Embryonic facial prominence (tissue), 1 donor: ENCODE measurements at regions not wholly inside any gene's neighbourhood (a gene's known extent, or its start where the extent isn't known, plus 50 kb on each side); places are given as distances from the start of the nearest gene placed in this dataset.
A peak's percentile ranks its signal among the peaks of the same experiment; 100 is the strongest.

ENCODE experiments used
- DNase-seq: peaks from one replicate; pipeline ENCODE4 v3.0.0-alpha.2; 2016; ENCODE audit errors: extremely low spot score

- DNase-seq = no peak
Measured at GRCh38 chr18:73962256-73962655, 185.4 kb downstream of the FBXO15 start.

- no peak for DNase-seq
Measured at GRCh38 chr18:73961804-73962203, 185.8 kb downstream of the FBXO15 start.

- no peak for DNase-seq
Measured at GRCh38 chr18:73959352-73959751, 188.3 kb downstream of the FBXO15 start.

- DNase-seq = no peak
Measured at GRCh38 chr18:73954268-73954667, 193.4 kb downstream of the FBXO15 start.

GRCh38 chr18:73952296-73952946, 195.2 kb downstream of the FBXO15 start:
- no peak for DNase-seq

DNA sequence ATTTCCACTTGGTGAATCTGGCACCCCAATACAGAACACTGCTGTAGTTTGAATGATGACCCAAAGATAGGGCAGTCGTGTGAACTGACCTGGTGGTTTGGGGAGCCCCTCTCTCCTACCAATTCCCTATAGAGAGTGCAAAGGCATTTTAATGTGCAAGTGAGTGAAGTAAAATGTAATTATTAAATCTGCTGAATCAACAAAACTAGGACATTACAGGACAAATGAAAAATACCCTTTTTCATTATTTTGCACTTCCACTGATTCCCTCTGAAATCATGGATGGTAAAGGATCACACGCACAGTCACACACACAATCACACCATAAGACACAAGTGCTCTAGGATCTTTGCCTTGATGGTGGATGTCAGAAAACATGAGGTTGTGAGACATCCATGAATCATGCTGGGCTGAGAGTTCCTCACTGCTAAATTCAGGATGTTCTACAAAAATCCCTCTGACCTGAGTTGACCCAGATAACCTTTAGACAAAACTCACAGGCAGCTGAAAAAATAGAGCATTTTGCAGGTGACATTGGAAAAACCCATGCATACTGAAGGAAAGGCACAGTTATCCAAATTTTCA, 197.4 kb downstream of the FBXO15 start:
- DNase-seq = no peak

DNA sequence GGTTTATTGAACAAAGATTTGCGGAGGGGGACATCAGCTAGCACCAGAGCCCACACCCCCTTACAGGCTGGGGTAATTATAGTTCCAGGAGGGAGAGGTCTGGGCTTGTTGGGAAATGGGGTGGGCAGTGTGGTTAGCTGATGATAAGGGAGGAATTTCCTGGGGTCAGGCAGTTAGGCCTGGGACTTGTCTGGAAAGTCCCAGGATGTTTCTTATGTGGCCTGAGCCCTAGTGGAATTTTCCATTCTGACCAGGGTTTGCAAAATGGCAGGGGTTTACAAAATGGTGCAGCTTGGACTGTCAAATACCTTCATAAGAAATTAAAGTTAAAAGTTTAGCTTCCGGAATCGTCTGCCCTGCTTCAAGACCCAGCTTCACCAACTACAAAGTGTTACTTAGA, 199.1 kb downstream of the FBXO15 start:
- DNase-seq = no peak

DNA sequence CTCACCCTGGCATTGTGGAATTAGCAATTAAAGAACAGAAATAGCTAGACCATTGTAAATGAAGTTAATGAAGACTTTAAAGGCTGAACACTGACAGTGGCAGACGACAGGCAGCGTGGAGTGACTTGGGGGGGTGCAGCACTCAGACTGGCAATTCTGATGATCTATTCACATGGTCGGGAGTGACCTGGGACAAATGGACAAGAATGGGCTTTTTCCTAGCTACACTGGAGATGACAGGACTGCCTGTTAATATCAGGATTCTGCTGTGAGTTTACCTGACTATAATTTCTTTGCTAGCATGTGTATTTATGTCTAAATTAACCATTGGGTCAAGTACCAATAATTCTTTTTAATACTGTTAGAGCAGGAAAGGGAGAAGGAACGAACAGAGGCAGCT, 199.6 kb downstream of the FBXO15 start:
- no peak for DNase-seq

GRCh38 chr18:73947180-73947921, 200.3 kb downstream of the FBXO15 start:
- DNase-seq = peak; percentile 13

GRCh38 chr18:73945130-73945792, 202.4 kb downstream of the FBXO15 start:
- no peak for DNase-seq

GRCh38 chr18:73944715-73945114, 202.9 kb downstream of the FBXO15 start:
- no peak for DNase-seq

GRCh38 chr18:73943763-73944162, 203.9 kb downstream of the FBXO15 start:
- DNase-seq = no peak

DNA sequence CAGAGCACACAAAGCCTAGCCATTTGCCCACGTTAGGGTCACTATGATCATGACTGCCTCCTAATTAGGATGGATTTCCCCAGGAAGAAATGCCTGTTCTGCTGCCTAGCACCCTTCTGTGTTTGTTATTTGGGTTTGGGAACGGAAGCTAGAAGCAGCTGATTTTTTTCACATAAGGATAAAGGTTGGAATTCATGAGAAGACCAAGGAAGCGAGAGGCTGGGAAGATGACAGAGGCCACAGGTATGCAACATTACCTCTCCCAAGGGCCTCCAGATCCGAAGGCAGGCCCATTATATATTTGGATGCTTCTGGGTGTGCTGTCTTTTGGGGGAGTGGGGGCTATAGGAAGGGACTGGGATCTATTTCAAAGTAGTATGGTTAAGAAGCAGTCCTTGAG, 204.7 kb downstream of the FBXO15 start:
- DNase-seq = no peak

DNA sequence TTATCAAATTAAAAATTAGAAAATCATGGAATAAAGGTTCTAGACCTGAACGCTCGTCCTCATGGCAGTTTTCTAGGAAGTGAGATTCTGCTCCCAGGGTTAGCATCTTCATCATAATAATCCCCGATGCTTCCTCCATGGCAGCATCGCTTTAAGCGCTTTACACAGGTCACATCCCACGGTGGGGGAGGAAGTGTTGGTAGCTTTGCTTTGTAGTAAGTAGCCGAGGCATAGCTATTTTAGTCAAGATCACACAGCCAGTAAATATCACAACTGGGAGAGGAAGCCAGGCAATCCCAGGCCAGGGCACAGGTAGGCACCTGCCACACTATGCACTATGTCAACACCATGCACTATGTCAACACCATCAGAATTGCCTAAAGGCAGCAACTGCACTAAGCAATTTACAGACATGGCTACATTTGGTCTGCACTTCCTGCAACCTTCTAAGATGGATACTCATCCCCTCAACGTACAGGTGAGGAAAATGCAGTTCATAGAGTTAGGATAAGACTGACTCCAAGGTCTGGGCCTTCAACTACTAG, 205.5 kb downstream of the FBXO15 start:
- DNase-seq = no peak

DNA sequence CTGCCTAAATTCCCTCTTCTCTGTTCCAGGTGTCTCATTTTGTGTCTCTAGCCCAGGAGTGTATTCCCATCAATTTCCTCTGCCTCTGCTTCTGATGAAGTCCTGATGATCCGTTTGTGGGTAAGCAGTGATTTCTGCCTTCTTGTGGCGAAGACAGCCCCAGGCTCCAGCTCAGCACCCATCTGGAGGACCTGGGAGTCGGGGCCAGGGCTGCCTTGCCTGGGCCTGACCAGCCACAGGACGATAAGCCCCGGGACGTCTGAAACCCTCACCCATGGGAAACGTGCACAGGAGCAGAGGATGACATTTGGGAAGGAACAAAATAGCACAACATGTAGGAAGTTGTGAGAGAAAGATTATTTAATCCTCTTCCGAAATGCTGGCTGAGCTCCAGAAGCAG, 206.9 kb downstream of the FBXO15 start:
- DNase-seq = no peak

DNA sequence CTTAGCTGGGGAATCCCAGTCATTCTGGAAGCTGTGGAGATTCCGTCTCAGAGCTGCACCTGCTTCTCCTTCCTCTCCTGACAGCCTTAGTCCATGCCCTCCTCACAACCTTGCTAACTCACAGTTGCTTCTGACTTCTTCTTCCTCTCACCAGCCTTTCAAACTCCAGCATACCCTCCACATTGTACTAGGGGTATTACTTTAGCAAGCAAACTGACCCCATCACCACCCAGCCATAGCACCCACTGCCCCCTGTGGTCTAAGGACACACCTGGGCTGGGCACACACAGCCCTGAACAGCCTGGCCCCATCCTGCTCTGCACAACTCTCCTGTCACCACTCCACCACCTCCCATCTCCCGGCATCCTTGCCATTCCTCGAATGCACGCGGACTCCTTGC, 208.2 kb downstream of the FBXO15 start:
- no peak for DNase-seq

DNA sequence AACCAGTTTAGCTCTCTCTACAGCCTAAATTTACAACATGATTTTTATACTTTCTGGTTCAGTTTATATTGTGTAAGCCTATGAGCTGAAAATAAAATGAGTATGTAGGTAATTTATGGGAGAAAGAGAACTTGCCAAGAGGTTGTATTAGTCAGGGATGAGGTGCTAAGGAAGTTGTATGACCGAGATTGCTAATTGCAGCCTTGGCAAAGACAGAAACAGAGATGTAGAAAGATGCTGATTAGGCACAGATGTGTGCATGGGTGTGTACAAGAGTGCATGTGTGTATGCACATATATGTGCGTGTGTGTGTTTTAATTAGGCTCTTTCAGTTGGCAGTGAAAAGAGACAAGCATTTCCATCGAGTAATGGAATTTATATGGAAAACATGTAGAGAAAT, 213.9 kb downstream of the FBXO15 start:
- no peak for DNase-seq

DNA sequence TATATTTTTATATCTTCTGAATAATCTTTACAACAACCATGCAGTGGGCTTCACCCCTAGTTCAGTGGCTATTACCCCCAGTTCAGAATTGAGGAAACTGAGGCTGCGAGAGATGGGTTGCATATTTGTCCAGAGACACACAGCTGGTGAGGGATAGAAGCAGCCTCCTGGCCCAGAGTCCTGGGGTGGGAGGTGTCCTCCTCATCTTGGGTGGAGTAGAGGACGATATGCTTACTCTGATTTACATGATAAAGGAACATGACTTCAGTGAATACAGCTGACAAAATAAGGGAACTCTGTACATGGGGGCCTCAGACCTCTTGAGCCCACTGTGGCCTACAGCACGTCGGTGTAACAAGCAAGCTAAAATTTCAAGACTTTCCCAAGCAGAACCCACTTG, 214.7 kb downstream of the FBXO15 start:
- no peak for DNase-seq

DNA sequence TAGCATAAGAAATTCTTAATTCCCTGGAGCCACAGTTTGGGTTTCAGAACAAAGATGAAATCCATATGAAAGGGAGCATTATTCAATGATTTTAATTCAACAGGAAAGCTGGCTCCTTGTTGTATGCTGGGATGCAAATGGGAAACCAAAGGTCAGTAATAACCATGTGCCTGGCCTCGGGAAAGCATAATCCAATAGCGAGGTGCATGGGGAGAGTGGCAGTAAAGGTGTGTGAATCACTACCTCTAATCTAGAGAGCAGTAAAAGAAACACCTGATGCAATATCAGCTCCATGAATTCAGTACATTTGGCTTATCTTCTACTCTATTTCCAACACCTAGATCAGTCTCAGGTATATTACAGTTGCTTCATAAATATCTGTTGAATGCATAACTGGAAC, 220.1 kb downstream of the FBXO15 start:
- DNase-seq = no peak

GRCh38 chr18:73924836-73925235, 222.8 kb downstream of the FBXO15 start:
- DNase-seq = no peak

DNA sequence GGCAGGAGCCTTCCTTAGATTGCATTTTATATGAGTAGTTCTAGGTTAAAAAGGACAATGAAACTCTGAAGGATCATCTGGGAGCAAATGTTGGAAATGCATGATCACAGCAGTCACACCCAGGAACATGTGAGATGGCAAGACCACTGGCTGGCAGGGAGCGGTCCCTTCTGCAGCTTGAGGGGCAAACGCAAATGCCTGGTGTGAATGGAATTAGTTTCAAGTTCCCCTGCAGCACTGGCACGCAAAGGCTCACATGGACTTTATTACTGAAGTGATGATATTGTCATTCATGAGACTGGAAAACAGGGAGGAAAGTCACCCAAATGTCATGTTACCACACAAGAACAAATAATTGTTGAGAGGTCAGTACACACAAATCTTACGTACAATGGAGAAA, 223.3 kb downstream of the FBXO15 start:
- no peak for DNase-seq

GRCh38 chr18:73923866-73924265, 223.8 kb downstream of the FBXO15 start:
- DNase-seq = no peak
